Stimulated activated CD8-positive, alpha-beta memory T cell treated with anti-CD3 and anti-CD28 coated beads, Interleukin-12 subunit alpha, Interleukin-12 subunit beta, amount 100 ng/mL, for 1 hour (primary cell): ENCODE measurements at regions not wholly inside any gene's neighbourhood (a gene's known extent, or its start where the extent isn't known, plus 50 kb on each side); places are given as distances from the start of the nearest gene placed in this dataset.
"Not testable (repeated sequence)": the region's sequence is repeated elsewhere in the genome, so short reads cannot be mapped to it uniquely, and the experiment has no call there.

ENCODE experiments used
- DNase-seq: peaks from one replicate; pipeline ENCODE4 v3.0.0-alpha.2; 2020; ENCODE audit warnings: low read depth

- not testable (repeated sequence) for DNase-seq
Observed at GRCh38 chr15:44849701-44850403, 106.6 kb upstream of the TERB2 start.

DNA sequence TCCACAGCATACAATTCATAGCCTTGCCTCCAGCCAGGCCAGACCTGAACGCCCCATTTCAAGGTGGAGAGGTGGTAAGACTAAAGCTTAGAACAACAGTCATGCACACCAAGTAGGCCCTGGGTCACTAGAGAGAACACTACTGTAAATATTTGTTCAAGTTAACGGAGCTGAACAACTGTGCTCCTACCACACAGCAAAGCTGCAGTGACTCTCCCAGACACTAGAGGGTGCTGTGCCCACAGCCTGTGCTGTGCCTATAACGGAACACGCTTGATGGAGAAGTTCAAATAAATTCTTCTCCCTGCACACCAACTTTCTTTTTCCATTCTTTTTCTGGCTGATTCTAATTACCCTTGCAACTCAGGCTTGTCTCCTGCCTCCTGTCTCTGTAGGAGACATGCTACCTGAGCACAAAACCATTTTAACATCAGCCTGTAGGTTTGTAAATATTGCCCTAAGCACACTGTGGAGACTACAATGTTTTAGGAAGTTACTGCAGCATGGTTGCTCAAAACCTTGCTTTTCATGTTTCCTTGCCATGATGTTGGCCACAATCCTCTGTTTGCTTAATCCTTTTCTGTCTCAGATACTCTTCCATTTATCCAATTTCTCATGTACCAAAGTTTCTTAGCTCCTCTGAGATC lies 103.1 kb upstream of the TERB2 start:
- peak; percentile 47 for DNase-seq

DNA sequence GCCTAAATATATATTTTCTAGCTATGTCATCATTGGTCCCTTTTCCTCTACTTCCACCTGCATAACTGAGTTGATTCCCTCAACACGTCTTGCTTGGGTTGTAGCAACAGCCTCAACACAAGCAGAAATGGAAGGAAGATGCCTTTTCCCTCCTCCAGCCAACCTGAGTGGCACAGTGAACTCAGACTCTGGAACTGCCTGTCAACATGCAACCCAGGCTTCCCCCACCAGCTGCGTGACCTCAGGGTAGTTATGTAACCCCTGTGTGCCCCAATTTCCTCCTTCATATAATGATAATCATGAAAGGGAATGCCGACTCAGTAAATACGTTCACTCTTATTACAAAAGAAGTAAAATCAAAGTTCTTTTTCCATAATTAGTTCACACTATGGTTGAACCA lies 101.8 kb upstream of the TERB2 start:
- DNase-seq, result not testable (repeated sequence)

GRCh38 chr15:44856284-44856683 lies 100.2 kb upstream of the TERB2 start:
- not testable (repeated sequence) for DNase-seq

DNA sequence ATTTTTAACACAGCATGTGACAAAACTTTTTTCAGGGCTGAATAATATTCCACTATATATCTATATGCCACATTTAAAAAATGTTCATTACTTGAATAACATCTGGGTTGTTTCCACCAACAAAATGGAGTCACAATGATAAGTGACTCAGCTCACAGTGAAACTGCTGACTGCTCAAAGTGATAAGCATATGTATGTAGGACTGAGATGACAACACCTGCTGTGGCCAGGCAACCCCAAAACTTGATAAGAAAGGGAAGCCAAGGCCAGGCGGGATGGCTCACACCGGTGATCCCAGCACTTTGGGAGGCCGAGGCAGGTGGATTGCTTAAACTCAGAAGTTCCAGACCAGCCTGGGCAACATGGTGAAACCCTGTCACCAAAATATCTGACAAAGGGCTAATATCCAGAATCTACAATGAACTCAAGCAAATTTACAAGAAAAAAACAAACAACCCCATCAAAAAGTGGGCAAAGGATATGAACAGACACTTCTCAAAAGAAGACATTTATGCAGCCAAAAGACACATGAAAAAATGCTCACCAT lies 99.2 kb upstream of the TERB2 start:
- not testable (repeated sequence) for DNase-seq

DNA sequence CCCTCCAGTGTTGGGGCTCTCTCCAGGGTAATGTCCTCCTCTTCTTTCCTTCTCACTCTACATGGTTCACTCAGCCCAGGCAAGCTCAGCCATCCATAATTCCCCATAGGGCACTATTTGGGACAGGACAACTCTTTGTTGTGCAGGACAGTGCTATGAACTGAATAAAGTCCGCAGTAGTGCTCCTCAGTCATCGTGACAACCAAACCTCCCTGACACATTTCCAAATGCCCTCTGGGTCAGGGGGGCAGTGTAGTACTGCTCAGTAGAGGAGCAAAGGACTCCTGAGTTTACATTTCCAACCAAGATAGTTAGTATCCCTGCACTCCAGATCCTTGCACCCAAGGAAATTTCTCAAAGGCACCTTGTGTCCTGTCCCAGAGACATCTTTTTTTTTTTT lies 97.4 kb upstream of the TERB2 start:
- DNase-seq, result not testable (repeated sequence)

DNA sequence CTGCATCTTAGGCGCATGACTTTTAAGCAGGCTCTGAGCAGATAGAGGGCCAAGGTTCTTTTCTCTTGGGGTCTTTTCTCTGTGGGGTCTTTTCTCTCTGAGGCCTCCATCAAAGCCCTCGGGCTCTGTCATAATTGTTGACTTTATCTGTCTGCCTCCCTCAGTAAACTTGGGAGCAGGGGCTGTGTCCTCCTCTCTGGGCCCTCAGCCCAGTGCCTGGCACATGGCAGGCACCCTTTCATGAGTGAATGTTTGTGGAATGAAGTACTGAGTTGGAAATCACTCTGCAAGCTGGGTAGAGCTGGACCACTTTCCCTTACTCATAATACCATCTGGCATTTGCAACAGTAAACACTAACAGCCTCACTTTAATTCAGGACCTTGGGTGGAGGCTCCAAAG lies 96.3 kb upstream of the TERB2 start:
- not testable (repeated sequence) for DNase-seq

DNA sequence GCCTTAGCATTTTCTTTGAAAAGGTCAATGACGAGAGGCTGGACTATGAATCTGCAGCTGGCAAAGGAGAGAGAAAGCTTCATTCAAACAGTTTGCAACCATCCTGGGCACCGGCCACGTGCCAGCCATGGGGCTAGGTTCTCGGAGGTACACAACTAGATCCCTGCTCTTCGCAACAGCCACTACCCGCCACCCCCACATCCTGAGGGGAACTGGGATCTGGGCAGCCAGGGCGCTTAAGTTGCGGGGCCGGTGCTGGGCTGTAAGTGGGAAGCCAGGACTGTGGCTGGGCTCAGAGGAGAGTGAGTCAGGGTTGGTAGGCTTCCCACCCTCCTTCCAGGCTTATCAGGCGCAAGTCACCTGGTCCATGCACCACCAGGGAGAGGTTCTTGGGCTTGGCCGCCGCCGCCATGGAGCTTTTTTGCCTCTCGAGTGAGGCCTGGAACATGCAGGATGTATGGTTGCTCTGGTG lies 95.0 kb upstream of the TERB2 start:
- DNase-seq, result no peak

- DNase-seq, result no peak
Observed at GRCh38 chr15:44861917-44862316, 94.6 kb upstream of the TERB2 start.

GRCh38 chr15:44862866-44863265 lies 93.6 kb upstream of the TERB2 start:
- DNase-seq, result not testable (repeated sequence)

DNA sequence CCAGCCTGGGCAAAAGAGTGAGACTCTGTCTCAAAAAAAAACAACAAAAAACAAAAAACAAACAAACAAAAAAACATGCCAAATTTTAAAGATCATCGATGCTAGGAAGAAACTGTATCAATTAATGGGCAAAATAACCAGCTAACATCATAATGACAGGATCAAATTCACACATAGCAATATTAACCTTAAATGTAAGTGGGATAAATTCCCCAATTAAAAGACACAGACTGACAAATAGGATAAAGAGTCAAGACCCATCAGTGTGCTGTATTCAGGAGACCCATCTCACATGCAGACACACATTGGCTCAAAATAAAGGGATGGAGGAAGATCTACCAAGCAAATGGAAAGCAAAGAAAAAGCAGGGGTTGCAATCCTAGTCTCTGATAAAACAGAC lies 88.4 kb upstream of the TERB2 start:
- DNase-seq, result not testable (repeated sequence)

GRCh38 chr15:44870125-44870524 lies 86.4 kb upstream of the TERB2 start:
- DNase-seq, result not testable (repeated sequence)

- DNase-seq, result no peak
Observed at GRCh38 chr15:44873103-44873502, 83.4 kb upstream of the TERB2 start.

DNA sequence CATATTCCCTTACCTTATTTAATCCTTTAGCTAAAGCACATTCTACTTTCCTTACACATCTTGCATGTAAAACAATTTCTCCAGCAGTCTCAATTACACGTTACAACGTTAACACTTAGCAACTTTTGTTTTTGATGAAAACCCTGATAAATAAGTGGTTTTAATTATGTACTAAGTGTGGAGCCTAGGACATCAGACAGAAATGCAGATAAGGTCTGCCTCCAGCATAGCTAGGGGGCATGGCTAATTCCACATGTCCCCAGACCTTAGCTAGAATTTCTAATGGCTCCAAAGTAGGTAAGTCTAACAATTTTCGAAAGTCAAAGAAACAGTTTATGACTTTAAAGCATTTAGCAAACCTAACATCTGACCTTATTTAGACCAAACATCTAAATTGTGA lies 77.4 kb upstream of the TERB2 start:
- no peak for DNase-seq

DNA sequence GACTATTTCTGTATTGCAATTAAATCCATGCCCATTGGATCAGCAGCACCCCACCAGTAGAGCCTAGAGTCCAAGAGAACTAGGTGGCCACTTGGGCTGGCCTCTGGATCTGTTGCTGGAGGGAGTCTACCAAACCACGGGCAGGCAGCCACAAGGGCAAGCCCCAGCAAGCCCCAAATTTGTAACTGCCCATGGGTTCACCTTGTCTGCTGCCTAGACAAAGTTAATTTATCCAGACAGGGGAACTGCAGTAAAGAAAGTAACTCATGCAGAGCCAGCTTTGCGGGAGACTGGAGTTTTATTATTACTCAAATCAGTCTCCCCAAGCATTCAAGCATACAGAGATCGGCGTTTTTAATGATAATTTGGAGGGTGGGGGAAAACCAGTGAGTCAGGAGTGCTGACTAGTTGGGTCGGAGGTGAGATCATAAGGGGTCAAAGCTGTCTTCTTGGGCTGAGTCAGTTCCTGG lies 74.0 kb upstream of the TERB2 start:
- no peak for DNase-seq

- DNase-seq, result no peak
Observed at GRCh38 chr15:44883199-44883877, 73.1 kb upstream of the TERB2 start.

DNA sequence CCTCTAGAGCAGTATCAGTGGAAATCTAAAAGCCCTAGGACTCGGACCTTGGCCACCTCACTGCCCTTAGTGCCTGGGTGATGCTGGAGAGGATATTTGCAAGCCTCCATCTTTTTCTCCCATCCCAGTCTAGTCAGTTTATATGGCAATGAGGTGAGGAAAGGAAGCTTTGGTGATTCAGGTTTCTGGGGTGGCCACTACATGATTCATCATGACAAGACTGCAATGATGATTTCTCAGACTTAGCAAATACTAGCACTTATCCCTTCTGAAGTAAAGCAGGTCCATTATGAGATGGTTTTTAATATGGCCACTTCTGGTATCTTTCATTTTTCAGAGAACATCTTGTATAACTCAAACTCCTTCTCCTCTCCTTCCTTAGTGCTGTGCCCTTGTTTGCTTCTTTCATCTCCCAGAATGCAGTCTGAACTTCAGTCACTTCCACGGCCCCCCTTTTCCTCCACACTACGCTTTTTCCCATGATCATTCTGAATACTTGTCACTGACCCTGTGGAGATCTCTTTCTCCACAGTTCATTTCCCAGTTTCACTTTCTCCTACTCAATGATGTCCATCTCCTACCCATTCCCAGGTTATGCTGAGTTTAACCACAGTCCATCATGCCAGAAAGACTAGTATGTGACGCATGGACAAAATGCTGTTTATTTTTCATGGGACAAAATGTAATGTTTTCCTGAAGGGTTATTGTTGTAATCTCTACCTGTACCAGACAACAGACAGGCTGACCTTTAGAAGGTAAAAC lies 57.4 kb upstream of the TERB2 start:
- not testable (repeated sequence) for DNase-seq

DNA sequence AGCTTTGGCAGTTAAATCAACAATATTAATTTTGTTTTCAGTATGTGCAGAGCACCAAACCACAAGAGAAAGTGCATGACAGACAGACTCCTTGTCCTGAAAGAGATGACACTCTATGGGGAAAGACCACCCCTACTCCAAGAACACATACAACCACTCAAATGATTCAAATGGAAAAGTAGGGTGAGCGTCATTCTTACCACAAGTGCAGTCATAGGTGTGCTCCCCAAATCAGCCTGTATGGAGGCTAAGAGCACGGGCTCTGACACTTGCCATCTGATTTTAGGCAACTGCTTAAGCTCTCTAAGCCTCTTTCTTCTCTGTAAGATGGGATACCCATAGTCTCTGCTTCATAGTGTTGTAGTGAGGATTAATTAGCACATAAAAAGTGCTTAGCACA lies 56.7 kb upstream of the TERB2 start:
- not testable (repeated sequence) for DNase-seq

DNA sequence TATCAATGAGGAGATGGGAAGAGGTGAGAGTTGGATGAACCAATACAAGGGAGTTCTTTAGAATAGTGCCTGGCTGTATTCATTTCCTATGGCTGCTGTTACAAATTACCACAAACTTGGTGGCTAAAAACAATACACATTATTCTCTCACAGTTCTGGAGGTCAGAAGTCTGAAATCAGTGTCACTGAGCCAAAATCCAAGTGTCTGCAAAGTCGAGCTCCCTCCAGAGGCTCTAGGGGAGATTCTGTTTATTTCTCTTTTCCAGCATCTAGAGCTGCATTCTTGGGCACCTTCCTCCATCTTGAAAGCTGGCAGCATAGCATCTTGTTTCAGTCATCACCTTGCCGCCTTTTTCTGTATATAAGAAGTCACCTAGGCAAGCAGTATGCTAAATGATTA lies 55.7 kb upstream of the TERB2 start:
- DNase-seq, result not testable (repeated sequence)

- not testable (repeated sequence) for DNase-seq
Observed at GRCh38 chr15:44903281-44903680, 53.2 kb upstream of the TERB2 start.

DNA sequence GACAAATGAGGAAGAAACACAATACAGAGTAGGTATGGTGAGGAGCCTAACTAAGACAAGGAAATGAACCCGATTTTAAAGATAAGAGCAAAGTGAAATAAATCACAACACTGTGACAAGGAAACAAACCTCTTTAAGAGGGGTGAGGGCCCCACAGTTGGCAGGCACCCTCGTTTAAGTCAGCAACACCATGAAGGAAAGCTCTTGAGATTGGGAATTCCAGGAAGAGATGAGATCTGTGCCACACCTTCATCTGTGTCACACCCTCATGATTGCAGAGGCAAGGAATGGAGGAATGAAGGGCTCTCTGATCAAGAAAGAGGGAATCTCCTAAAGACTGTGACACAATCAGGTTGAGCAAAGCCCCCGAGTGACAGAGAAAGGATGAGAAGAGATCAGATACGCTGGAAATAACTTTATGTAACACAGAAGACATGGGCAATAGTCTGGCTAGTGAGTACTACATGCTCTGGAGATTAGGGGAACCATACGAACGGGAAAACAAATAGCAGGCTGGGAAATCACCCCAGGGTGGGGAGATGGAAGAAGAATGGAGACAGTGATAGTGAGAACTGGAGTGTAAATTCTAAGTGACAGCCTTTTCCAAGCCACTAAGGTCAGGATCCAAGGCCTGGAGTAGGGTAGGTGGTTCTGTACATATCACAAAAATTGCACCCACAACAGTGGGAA lies 51.7 kb upstream of the TERB2 start:
- DNase-seq, result not testable (repeated sequence)
